Nephron progenitor cell (in vitro differentiated cells): ENCODE measurements at regions not wholly inside any gene's neighbourhood (a gene's known extent, or its start where the extent isn't known, plus 50 kb on each side); places are given as distances from the start of the nearest gene placed in this dataset.

Experiments used
- DNase-seq: peaks from one replicate; pipeline ENCODE4 v3.0.0; 2021
- H3K27ac Mint-ChIP-seq: 2 replicates; pipeline ENCODE4 v1.8.0; 2021; ENCODE audit warnings: mild to moderate bottlenecking, moderate library complexity, mixed read lengths
- H3K27me3 Mint-ChIP-seq: 2 replicates; pipeline ENCODE4 v1.8.0; 2021; ENCODE audit warnings: mild to moderate bottlenecking, low read depth, mixed read lengths; ENCODE audit not compliant: poor library complexity
- H3K36me3 Mint-ChIP-seq: 2 replicates; pipeline ENCODE4 v1.8.0; 2021; ENCODE audit warnings: low read depth, mixed read lengths
- H3K4me1 Mint-ChIP-seq: 2 replicates; pipeline ENCODE4 v1.8.0; 2021; ENCODE audit warnings: mixed read lengths
- H3K4me3 Mint-ChIP-seq: 2 replicates; pipeline ENCODE4 v1.8.0; 2021; ENCODE audit warnings: mild to moderate bottlenecking, moderate library complexity, mixed read lengths
- H3K9me3 Mint-ChIP-seq: 2 replicates; pipeline ENCODE4 v1.8.0; 2021; ENCODE audit warnings: mild to moderate bottlenecking, moderate library complexity, mixed read lengths
- CTCF ChIP-seq: fragments of 200-600 bp; sonication (generic); IDR thresholded peaks from 2 replicates; pipeline ENCODE4 v1.5.0; 2021; ENCODE audit warnings: antibody characterized with exemption

DNA sequence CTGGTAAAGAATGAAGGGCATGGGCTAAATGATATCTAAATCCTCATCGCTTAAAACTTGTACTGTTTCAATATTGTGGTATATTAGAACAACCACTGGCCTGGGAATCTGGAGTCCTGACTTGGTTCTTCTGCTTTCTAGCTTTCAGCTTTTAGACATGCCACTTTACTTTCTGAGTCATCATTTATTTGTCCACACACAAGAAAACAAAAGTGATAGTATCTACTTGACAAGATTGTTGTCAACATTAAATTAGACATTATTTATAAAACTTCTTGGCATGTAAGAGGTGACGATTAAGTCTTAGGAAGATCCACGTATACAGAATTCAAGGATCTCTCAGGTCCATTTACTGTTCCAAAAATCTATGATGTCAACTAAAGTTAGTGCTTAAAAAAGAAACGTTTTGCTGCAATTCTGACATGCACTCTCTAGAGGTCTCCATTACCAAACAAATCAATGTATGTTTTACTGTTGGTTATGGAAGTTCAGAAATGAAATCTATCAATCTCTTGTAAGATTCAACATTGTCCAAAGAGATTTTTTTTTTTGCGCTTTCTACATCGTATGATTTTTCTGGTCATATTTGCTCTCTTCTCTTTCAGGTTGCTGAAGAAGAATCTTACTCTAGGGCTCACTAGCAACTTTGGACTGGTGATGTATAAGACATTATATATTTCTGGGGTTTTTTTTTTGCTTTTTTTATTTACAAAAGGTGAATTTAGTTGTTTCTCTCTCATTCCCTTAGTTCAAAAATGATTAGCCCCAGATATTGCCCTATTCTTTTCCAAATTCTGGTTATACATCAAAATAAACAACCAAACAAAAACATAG, 53.6 kb upstream of the DYNC1I1 start:
- Mint-ChIP-seq H3K4me3 (no peak overlapping the region), H3K27me3 (no peaks in the 10 kb centered on the region), H3K4me1 (peaks cover 13% of the 10 kb centered on the region), H3K9me3 (no peaks in the 10 kb centered on the region), H3K36me3 (no peaks in the 10 kb centered on the region), H3K27ac (no peak overlapping the region)
- peak; percentile 21 for TF ChIP-seq CTCF
- DNase-seq: no peak

DNA sequence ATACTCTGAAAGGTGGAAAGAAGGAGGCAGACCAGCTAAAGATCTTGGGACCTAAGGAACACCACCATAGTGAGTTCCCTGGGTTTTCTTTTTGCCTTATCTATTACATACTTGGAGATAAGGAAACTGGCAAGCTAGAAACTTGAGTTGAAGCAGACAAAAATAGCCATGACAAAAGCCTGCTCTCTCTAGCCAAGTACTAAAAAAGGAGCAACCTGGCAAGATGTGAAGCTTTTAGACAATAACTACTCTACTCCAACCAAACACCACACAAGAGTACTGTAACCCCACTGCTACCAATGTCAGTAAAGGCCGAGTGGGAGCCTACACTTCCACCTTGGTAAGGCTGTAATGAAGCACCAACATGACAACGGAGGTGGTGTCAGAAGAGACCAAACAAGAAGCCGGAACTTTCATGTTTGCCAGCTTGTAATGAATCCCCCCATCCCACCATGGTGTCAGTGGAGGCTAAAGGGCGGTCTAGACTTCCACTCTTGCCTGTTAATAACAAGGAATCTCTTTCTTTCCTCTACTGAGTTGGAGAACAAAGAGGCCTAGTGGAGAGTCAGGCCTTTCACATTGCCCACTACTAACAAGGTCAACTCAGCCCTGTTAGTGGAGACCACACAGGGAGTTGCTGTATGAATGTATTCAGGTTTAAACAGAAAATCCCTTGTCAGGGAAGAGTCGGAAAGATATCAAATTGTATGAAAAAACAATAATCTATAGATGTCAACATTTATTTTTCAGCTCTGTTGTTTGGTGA, 55.8 kb upstream of the DYNC1I1 start:
- no peak for DNase-seq
- Mint-ChIP-seq H3K4me1 (peaks cover 6% of the 10 kb centered on the region), H3K4me3 (no peak overlapping the region), H3K9me3 (peaks cover 9% of the 10 kb centered on the region), H3K27ac (no peak overlapping the region), H3K36me3 (peaks cover 5% of the 10 kb centered on the region), H3K27me3 (no peaks in the 10 kb centered on the region)
- no peak for TF ChIP-seq CTCF

GRCh38 chr7:95715274-95715673, 57.1 kb upstream of the DYNC1I1 start:
- TF ChIP-seq CTCF: no peak
- DNase-seq: no peak
- H3K4me1 Mint-ChIP-seq: peaks cover 6% of the 10 kb centered on the region
- H3K36me3 Mint-ChIP-seq: peaks cover 6% of the 10 kb centered on the region
- peaks cover 20% of the 10 kb centered on the region for H3K9me3 Mint-ChIP-seq
- H3K27me3 Mint-ChIP-seq: no peaks in the 10 kb centered on the region
- no peak overlapping the region for H3K4me3 Mint-ChIP-seq
- no peak overlapping the region for H3K27ac Mint-ChIP-seq

GRCh38 chr7:95710711-95711110, 61.6 kb upstream of the DYNC1I1 start:
- H3K4me3 Mint-ChIP-seq: no peak overlapping the region
- no peak overlapping the region for H3K27ac Mint-ChIP-seq
- no peak for TF ChIP-seq CTCF
- H3K36me3 Mint-ChIP-seq: peaks cover 6% of the 10 kb centered on the region
- DNase-seq: no peak
- no peaks in the 10 kb centered on the region for H3K4me1 Mint-ChIP-seq
- peaks cover 4% of the 10 kb centered on the region for H3K27me3 Mint-ChIP-seq
- peaks cover 45% of the 10 kb centered on the region for H3K9me3 Mint-ChIP-seq

GRCh38 chr7:95700917-95701316, 71.4 kb upstream of the DYNC1I1 start:
- Mint-ChIP-seq H3K4me1 (no peaks in the 10 kb centered on the region), H3K27ac (no peak overlapping the region), H3K4me3 (no peak overlapping the region), H3K9me3 (peaks cover 19% of the 10 kb centered on the region), H3K27me3 (peaks cover 33% of the 10 kb centered on the region), H3K36me3 (no peaks in the 10 kb centered on the region)
- TF ChIP-seq CTCF: no peak
- DNase-seq: no peak
